K562 (cell line): ENCODE measurements at regions not wholly inside any gene's neighbourhood (a gene's known extent, or its start where the extent isn't known, plus 50 kb on each side); places are given as distances from the start of the nearest gene placed in this dataset.

Experiments used
- CHD4 ChIP-seq: fragments of 200-600 bp; sonication (generic); IDR thresholded peaks from 3 replicates; pipeline ENCODE4 v1.6.1; 2012; ENCODE audit warnings: low read depth, mild to moderate bottlenecking, mixed read lengths, low read length, inconsistent platforms; ENCODE audit not compliant: insufficient read depth, insufficient replicate concordance, poor library complexity, severe bottlenecking
- ELF1 ChIP-seq: fragments of 200-800 bp; sonication (Bioruptor generic); IDR thresholded peaks from 2 replicates; pipeline ENCODE4 v1.6.1; 2016; ENCODE audit warnings: missing genetic modification characterization, missing compliant biosample characterization
- HDAC3 ChIP-seq: fragments of 450-650 bp; IDR thresholded peaks from 2 replicates; pipeline ENCODE4 v1.6.1; 2018; ENCODE audit warnings: borderline replicate concordance, mild to moderate bottlenecking, moderate library complexity; ENCODE audit not compliant: partially characterized antibody
- IRF2 ChIP-seq: sonication (generic); formaldehyde crosslinking; IDR thresholded peaks from 2 replicates; pipeline ENCODE4 v1.8.1; 2022; ENCODE audit warnings: mild to moderate bottlenecking, missing genetic modification reagents
- KDM5B ChIP-seq: fragments of 200-600 bp; sonication (generic); IDR thresholded peaks from 2 replicates; pipeline ENCODE4 v1.6.1; 2012; ENCODE audit warnings: low read depth, mild to moderate bottlenecking, moderate library complexity, low read length, control low read depth, inconsistent platforms; ENCODE audit not compliant: insufficient replicate concordance
- MECOM ChIP-seq: fragments of 250-450 bp; sonication (Bioruptor Pico); IDR thresholded peaks from 2 replicates; pipeline ENCODE4 v1.8.0; 2022; ENCODE audit warnings: inconsistent platforms
- SUPT5H ChIP-seq: fragments of 450-650 bp; IDR thresholded peaks from 2 replicates; pipeline ENCODE4 v1.6.1; 2016
- TCF7L2 ChIP-seq: fragments of 150-350 bp; IDR thresholded peaks from 2 replicates; pipeline ENCODE4 v1.6.1; 2016; ENCODE audit warnings: low read depth, mild to moderate bottlenecking, low read length, moderate library complexity
- ZFP30 ChIP-seq: fragments of 250-450 bp; sonication (Bioruptor Pico); IDR thresholded peaks from 2 replicates; pipeline ENCODE4 v1.8.0; 2022; ENCODE audit warnings: moderate library complexity, mild to moderate bottlenecking, inconsistent platforms, borderline replicate concordance
- TF ChIP-seq, protein P1 (sequence below): fragments of 450-650 bp; IDR thresholded peaks from one replicate; pipeline ENCODE4 v1.6.1; 2018; ENCODE audit warnings: mild to moderate bottlenecking, moderate library complexity; ENCODE audit not compliant: partially characterized antibody
- TF ChIP-seq, protein P2 (sequence below): fragments of 450-650 bp; conservative IDR thresholded peaks from 2 replicates; pipeline ENCODE4 v1.6.1; 2016; ENCODE audit warnings: missing genetic modification characterization, low read depth, mild to moderate bottlenecking, missing compliant biosample characterization, moderate library complexity
- TF ChIP-seq, protein P3 (sequence below): fragments of 250-450 bp; sonication (Bioruptor Pico); IDR thresholded peaks from 2 replicates; pipeline ENCODE4 v1.8.0; 2021; ENCODE audit warnings: moderate library complexity, mild to moderate bottlenecking, inconsistent platforms
- TF ChIP-seq, protein P4 (sequence below), 3 experiments: IDR thresholded peaks in 2 of 3; conservative IDR thresholded peaks in 1 of 3; 2 replicates each; pipeline ENCODE4 v1.5.1; 2011 to 2012; ENCODE audit warnings: low read length in 3 of 3, mild to moderate bottlenecking in 3 of 3, control low read depth in 2 of 3, improper control_type of control experiment in 1 of 3, inconsistent platforms in 1 of 3, low read depth in 1 of 3, mixed read lengths in 1 of 3, moderate library complexity in 1 of 3; ENCODE audit not compliant: insufficient read depth in 2 of 3
- TF ChIP-seq, protein P5 (sequence below), 2 experiments: fragments of 450-650 bp; formaldehyde crosslinking in 1 of 2; IDR thresholded peaks; 2 replicates each; pipeline versions ENCODE4 v1.4.0 to v1.6.1; 2014 to 2020; ENCODE audit warnings: mild to moderate bottlenecking in 2 of 2, borderline replicate concordance in 1 of 2, low read depth in 1 of 2

DNA sequence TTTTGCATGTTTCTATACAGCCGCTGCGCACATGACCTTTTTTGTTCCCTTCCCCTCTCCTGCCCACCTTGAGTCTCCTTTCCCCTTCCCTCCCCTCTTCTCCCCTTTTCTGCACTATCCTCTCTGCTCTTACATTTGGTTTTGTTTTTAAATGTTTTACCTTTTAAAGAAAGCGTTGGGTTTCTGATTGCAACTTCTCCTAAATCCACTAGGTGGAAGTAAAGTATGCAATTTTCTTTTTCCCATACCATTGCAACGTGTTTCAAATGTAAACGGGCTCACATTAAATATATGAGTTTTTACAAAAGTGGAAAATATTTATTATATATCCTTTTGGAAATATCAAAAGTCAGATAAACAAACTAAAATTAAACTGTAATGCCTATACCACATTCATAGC is 500.9 kb downstream of the DIRAS2 start (continued):
- TF ChIP-seq ZFP30 (CRISPR knock-in tag) (no peak), TCF7L2 (no peak), HDAC3 (no peak), IRF2 (CRISPR knock-in tag) (no peak), ELF1 (tag) (no peak), KDM5B (no peak), MECOM (CRISPR knock-in tag) (no peak), SUPT5H (no peak), CHD4 (no peak)
- TF ChIP-seq, protein P1, sequence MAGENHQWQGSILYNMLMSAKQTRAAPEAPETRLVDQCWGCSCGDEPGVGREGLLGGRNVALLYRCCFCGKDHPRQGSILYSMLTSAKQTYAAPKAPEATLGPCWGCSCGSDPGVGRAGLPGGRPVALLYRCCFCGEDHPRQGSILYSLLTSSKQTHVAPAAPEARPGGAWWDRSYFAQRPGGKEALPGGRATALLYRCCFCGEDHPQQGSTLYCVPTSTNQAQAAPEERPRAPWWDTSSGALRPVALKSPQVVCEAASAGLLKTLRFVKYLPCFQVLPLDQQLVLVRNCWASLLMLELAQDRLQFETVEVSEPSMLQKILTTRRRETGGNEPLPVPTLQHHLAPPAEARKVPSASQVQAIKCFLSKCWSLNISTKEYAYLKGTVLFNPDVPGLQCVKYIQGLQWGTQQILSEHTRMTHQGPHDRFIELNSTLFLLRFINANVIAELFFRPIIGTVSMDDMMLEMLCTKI = no peak
- TF ChIP-seq, protein P2, sequence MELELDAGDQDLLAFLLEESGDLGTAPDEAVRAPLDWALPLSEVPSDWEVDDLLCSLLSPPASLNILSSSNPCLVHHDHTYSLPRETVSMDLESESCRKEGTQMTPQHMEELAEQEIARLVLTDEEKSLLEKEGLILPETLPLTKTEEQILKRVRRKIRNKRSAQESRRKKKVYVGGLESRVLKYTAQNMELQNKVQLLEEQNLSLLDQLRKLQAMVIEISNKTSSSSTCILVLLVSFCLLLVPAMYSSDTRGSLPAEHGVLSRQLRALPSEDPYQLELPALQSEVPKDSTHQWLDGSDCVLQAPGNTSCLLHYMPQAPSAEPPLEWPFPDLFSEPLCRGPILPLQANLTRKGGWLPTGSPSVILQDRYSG (tag) = no peak
- TF ChIP-seq, protein P3, sequence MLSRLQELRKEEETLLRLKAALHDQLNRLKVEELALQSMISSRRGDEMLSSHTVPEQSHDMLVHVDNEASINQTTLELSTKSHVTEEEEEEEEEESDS (CRISPR knock-in tag) = no peak
- TF ChIP-seq, protein P4, sequence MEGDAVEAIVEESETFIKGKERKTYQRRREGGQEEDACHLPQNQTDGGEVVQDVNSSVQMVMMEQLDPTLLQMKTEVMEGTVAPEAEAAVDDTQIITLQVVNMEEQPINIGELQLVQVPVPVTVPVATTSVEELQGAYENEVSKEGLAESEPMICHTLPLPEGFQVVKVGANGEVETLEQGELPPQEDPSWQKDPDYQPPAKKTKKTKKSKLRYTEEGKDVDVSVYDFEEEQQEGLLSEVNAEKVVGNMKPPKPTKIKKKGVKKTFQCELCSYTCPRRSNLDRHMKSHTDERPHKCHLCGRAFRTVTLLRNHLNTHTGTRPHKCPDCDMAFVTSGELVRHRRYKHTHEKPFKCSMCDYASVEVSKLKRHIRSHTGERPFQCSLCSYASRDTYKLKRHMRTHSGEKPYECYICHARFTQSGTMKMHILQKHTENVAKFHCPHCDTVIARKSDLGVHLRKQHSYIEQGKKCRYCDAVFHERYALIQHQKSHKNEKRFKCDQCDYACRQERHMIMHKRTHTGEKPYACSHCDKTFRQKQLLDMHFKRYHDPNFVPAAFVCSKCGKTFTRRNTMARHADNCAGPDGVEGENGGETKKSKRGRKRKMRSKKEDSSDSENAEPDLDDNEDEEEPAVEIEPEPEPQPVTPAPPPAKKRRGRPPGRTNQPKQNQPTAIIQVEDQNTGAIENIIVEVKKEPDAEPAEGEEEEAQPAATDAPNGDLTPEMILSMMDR (IDR thresholded peaks at IDR 0.05 in 2 of 3, conservative IDR thresholded peaks at IDR 0.05 in 1 of 3; ENCODE audit: insufficient read depth in 2 of 3, low read depth in 1 of 3, low read length in 3 of 3) = peak; percentile 24 to 54 (median 27); a peak in 3 of 6 replicates
- TF ChIP-seq, protein P5, sequence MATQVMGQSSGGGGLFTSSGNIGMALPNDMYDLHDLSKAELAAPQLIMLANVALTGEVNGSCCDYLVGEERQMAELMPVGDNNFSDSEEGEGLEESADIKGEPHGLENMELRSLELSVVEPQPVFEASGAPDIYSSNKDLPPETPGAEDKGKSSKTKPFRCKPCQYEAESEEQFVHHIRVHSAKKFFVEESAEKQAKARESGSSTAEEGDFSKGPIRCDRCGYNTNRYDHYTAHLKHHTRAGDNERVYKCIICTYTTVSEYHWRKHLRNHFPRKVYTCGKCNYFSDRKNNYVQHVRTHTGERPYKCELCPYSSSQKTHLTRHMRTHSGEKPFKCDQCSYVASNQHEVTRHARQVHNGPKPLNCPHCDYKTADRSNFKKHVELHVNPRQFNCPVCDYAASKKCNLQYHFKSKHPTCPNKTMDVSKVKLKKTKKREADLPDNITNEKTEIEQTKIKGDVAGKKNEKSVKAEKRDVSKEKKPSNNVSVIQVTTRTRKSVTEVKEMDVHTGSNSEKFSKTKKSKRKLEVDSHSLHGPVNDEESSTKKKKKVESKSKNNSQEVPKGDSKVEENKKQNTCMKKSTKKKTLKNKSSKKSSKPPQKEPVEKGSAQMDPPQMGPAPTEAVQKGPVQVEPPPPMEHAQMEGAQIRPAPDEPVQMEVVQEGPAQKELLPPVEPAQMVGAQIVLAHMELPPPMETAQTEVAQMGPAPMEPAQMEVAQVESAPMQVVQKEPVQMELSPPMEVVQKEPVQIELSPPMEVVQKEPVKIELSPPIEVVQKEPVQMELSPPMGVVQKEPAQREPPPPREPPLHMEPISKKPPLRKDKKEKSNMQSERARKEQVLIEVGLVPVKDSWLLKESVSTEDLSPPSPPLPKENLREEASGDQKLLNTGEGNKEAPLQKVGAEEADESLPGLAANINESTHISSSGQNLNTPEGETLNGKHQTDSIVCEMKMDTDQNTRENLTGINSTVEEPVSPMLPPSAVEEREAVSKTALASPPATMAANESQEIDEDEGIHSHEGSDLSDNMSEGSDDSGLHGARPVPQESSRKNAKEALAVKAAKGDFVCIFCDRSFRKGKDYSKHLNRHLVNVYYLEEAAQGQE (IDR thresholded peaks at IDR 0.05; ENCODE audit: borderline replicate concordance) = peak; percentile 15; the same call in 1 of the 2 replicates
- TF ChIP-seq, protein P5 (CRISPR knock-in tag; IDR thresholded peaks at IDR 0.05; ENCODE audit: low read depth) = no peak
